Panc1 (cell line): ENCODE measurements at regions not wholly inside any gene's neighbourhood (a gene's known extent, or its start where the extent isn't known, plus 50 kb on each side); places are given as distances from the start of the nearest gene placed in this dataset.

Source experiments
- ATAC-seq: fragments of 200-7000 bp; cut with Tn5 transposase; 2 replicates; pipeline ENCODE4 v1.9.1; 2020; ENCODE audit warnings: mild to moderate bottlenecking, moderate library complexity
- BruUV-seq: library from RNA; stranded (reverse); fragments of 400-500 nt; replicated peaks from 2 replicates; lab custom pipeline; 2021; lab: Mats Ljungman, UMichigan
- CTCF ChIA-PET: fragments of 300-600 bp; sonication (Branson Sonifier 250); formaldehyde crosslinking; loops from one replicate; lab custom pipeline; 2022; ENCODE audit warnings: antibody characterized with exemption; lab: Charles Lee
- POLR2A ChIA-PET: fragments of 300-600 bp; sonication (Branson Sonifier 250); formaldehyde crosslinking; loops from one replicate; lab custom pipeline; 2022; ENCODE audit warnings: antibody characterized with exemption; lab: Charles Lee
- DNase-seq: peaks from one replicate; pipeline ENCODE4 v3.0.0-alpha.2; 2010; ENCODE audit warnings: low read depth, low spot score
- H3K27ac ChIP-seq: 2 replicates; pipeline ENCODE4 v1.5.1; 2011; ENCODE audit warnings: mild to moderate bottlenecking, low read length, inconsistent platforms
- H3K27me3 ChIP-seq: fragments of 200-500 bp; sonication (Bioruptor generic); 2 replicates; pipeline ENCODE4 v1.6.0; 2014; ENCODE audit warnings: low read length, inconsistent platforms; ENCODE audit not compliant: control insufficient read depth, insufficient read depth
- H3K36me3 ChIP-seq: fragments of 200-500 bp; sonication (Bioruptor generic); 2 replicates; pipeline ENCODE4 v1.5.1; 2014; ENCODE audit warnings: inconsistent platforms, mild to moderate bottlenecking, low read length, moderate library complexity; ENCODE audit not compliant: control insufficient read depth, insufficient read depth
- H3K4me1 ChIP-seq: 2 replicates; pipeline ENCODE4 v1.5.1; 2011; ENCODE audit warnings: inconsistent platforms, mild to moderate bottlenecking, low read length, moderate library complexity; ENCODE audit not compliant: control insufficient read depth, insufficient read depth
- H3K4me3 ChIP-seq, 2 experiments: 2 replicates each; pipeline ENCODE4 v1.5.1; 2011 to 2012; ENCODE audit warnings: low read depth in 2 of 2, low read length in 2 of 2, mild to moderate bottlenecking in 2 of 2, inconsistent platforms in 1 of 2, moderate library complexity in 1 of 2
- H3K9me3 ChIP-seq: fragments of 200-500 bp; sonication (Bioruptor generic); 2 replicates; pipeline ENCODE4 v1.5.1; 2014; ENCODE audit warnings: low read depth, mild to moderate bottlenecking, inconsistent platforms, low read length, moderate library complexity; ENCODE audit not compliant: control insufficient read depth, insufficient read depth
- CTCF ChIP-seq: fragments of 450-650 bp; IDR thresholded peaks from 2 replicates; pipeline ENCODE4 v1.5.1; 2017; ENCODE audit warnings: mild to moderate bottlenecking
- POLR2AphosphoS5 ChIP-seq: IDR thresholded peaks from 2 replicates; pipeline ENCODE4 v1.6.1; 2012; ENCODE audit warnings: mild to moderate bottlenecking, low read depth, low read length, moderate library complexity
- REST ChIP-seq, 2 experiments: IDR thresholded peaks; 2 replicates each; pipeline ENCODE4 v1.6.1; 2011 to 2012; ENCODE audit warnings: low read depth in 2 of 2, control low read depth in 1 of 2, low read length in 1 of 2, mild to moderate bottlenecking in 1 of 2, moderate library complexity in 1 of 2; ENCODE audit not compliant: insufficient read depth in 1 of 2
- SIN3A ChIP-seq: IDR thresholded peaks from 2 replicates; pipeline ENCODE4 v1.6.1; 2012; ENCODE audit warnings: low read depth, mild to moderate bottlenecking, low read length, moderate library complexity, borderline replicate concordance; ENCODE audit not compliant: insufficient read depth
- TCF7L2 ChIP-seq: IDR thresholded peaks from 2 replicates; pipeline ENCODE4 v1.6.1; 2011; ENCODE audit warnings: mild to moderate bottlenecking, low read depth, low read length, inconsistent platforms
- in situ Hi-C: cut with HindIII; loops from 2 replicates; pipeline ENCODE4 v1.10.0; 2016; ENCODE audit warnings: low sequenced_read_pairs, low pct_unique_long_range_greater_than_20kb
- intact Hi-C: fragments of 100-400 bp; cut with micrococcal nuclease; formaldehyde crosslinking; loops from one replicate; pipeline ENCODE4 v1.10.0; 2022; ENCODE audit not compliant: unreplicated experiment

DNA sequence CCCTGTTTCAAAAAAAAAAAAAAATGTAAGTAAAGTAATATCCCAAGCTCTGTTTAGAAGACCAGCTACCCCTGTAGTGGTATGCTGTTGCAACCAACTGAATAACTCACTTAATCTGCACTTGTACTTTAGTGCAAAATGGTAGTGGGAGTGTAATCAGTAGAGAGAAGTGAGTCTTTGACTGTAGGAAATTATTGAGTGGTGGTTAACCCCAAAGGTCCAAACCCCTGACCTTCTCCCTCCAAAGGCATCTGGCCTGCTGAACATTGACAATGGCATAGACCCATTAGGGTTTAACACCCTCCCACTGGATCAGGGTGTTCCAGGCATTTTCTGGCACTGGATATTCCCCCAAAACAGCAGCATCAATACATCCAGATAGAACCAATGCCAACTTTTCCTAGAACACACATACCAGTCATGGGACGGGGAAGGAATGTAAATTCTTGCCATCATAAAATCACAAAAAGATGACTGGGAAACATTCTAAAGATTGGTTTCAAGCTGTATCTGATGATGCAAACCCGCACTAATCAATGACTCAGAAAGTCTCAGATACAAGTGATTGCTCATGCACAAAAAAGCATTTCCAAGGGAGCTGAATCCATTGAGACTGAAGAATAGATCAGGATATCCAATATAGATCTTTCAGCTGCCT, 110.3 kb downstream of the MRPL39 start:
- ChIA-PET CTCF (no interaction called here), POLR2A (no interaction called here)
- no peak for ATAC-seq

DNA sequence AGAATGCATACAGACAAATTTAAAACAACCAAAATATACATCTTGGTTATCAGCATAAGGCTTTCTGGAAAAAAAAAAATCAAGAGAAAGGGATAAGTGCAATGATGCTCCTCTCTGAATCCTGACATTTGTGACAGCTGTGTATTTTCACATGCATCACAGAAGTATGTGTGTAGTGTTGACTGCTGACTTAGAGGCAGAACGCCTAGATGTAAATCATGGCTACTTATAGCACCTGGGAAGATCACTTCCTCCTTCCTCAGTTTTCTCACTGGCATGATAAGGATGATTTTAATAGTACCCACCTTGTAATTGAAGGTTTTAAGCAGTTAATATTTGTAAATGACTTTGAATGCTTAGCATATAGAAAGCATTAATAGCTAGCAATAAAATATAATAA, 112.5 kb downstream of the MRPL39 start:
- Histone ChIP-seq H3K4me3 (no peak overlapping the region), H3K27me3 (no peaks in the 10 kb centered on the region), H3K36me3 (no peaks in the 10 kb centered on the region), H3K9me3 (no peaks in the 10 kb centered on the region), H3K27ac (no peak overlapping the region), H3K4me1 (no peaks in the 10 kb centered on the region)
- POLR2A ChIA-PET, result no interaction called here
- no peak for TF ChIP-seq CTCF
- no peak for TF ChIP-seq POLR2AphosphoS5
- no peak for TF ChIP-seq TCF7L2
- TF ChIP-seq SIN3A, result no peak
- TF ChIP-seq REST (IDR thresholded peaks at IDR 0.05; ENCODE audit: insufficient read depth in 1 of 2, low read depth in 2 of 2, low read length in 1 of 2), result no peak
- no TSS peak for BruUV-seq
- ATAC-seq (no peak), DNase-seq (no peak)
- CTCF ChIA-PET, result no interaction called here
- in situ Hi-C loops, result no loop called here
- intact Hi-C loops, result no loop called here

More for the DNA sequence above, 110.3 kb downstream of the MRPL39 start:
- H3K9me3 ChIP-seq, result no peaks in the 10 kb centered on the region
- no peak for DNase-seq
- no peaks in the 10 kb centered on the region for H3K27me3 ChIP-seq
- H3K4me1 ChIP-seq, result no peaks in the 10 kb centered on the region
- no peaks in the 10 kb centered on the region for H3K36me3 ChIP-seq
- in situ Hi-C loops (no loop called here), intact Hi-C loops (no loop called here)
- H3K4me3 ChIP-seq, result no peak overlapping the region
- BruUV-seq, result no TSS peak
- no peak overlapping the region for H3K27ac ChIP-seq
- no peak for TF ChIP-seq REST (IDR thresholded peaks at IDR 0.05; ENCODE audit: insufficient read depth in 1 of 2, low read depth in 2 of 2, low read length in 1 of 2)
